Thyroid gland (tissue), 4 donors: ENCODE measurements at regions not wholly inside any gene's neighbourhood (a gene's known extent, or its start where the extent isn't known, plus 50 kb on each side); places are given as distances from the start of the nearest gene placed in this dataset.

Experiments
- DNase-seq, 2 donors: peaks; one replicate each; pipeline ENCODE4 v3.0.0-alpha.2; 2019
- H3K27ac ChIP-seq, 3 donors: fragments of 200-600 bp; sonication (generic); 1 replicate in 2 of 3; 2 replicates in 1 of 3; pipeline ENCODE4 v1.5.1; 2016 to 2019; ENCODE audit warnings: mild to moderate bottlenecking in 1 of 3, moderate library complexity in 1 of 3
- H3K27me3 ChIP-seq: fragments of 200-600 bp; sonication (generic); one replicate; pipeline ENCODE4 v1.5.1; 2019
- H3K36me3 ChIP-seq, 2 donors: fragments of 200-600 bp; sonication (generic); one replicate each; pipeline ENCODE4 v1.5.1; 2016 to 2019
- H3K4me1 ChIP-seq, 2 donors: fragments of 200-600 bp; sonication (generic); one replicate each; pipeline ENCODE4 v1.5.1; 2017 to 2019
- H3K4me3 ChIP-seq, 3 donors: fragments of 200-600 bp; sonication (generic); replicated peaks in 1 of 3; 1 replicate in 2 of 3; 2 replicates in 1 of 3; pipeline ENCODE4 v1.5.1; 2016; ENCODE audit warnings: mild to moderate bottlenecking in 1 of 3
- H3K9me3 ChIP-seq: fragments of 200-600 bp; sonication (generic); one replicate; pipeline ENCODE4 v1.5.1; 2017
- CTCF ChIP-seq, 6 experiments: fragments of 200-600 bp in 3 of 6; fragments of 450-650 bp in 3 of 6; sonication (generic) in 3 of 6; IDR thresholded peaks; one replicate each; pipeline ENCODE4 v1.5.1; 2016 to 2019; ENCODE audit warnings: antibody characterized with exemption in 6 of 6, mild to moderate bottlenecking in 2 of 6, inconsistent platforms in 1 of 6, moderate library complexity in 1 of 6
- POLR2A ChIP-seq, 2 donors: fragments of 450-650 bp; IDR thresholded peaks; one replicate each; pipeline ENCODE4 v1.6.1; 2017; ENCODE audit warnings: antibody characterized with exemption in 2 of 2, mild to moderate bottlenecking in 2 of 2, moderate library complexity in 1 of 2
- WGBS, 2 donors: methylation state at CpG; one replicate each; pipeline ENCODE4 v1.1.5; 2017; 5-methylcytosine and 5-hydroxymethylcytosine counted together
- intact Hi-C: fragments of 100-400 bp; cut with DNase I; formaldehyde crosslinking; loops from one replicate; pipeline ENCODE4 v1.15.1; 2023

DNA sequence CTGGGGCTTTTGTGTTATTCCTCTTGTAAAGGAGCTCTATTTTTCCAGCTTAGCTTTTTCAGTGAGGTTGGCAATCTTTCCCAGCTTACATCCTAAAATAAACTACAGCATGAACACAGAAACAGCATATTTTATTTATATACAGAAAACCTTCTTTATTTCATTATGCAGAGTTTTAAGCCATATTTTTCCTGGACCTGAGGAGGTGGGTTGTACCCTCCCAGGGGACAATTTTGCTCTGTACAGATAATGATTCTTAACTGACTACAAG, 341.2 kb upstream of the TYRP1 start:
- no peak for DNase-seq
- no peak for TF ChIP-seq POLR2A (IDR thresholded peaks at IDR 0.05)
- TF ChIP-seq CTCF (IDR thresholded peaks at IDR 0.05), result no peak
- Histone ChIP-seq H3K27ac (peak overlapping the region in 1 of 3 donors; percentile 66), H3K27me3 (no peaks in the 10 kb centered on the region), H3K9me3 (no peaks in the 10 kb centered on the region), H3K4me3 (no peak overlapping the region), H3K4me1 (peaks cover 26 to 27% of the 10 kb centered on the region in 2 donors), H3K36me3 (no peaks in the 10 kb centered on the region)
- intact Hi-C loops, result no loop called here

DNA sequence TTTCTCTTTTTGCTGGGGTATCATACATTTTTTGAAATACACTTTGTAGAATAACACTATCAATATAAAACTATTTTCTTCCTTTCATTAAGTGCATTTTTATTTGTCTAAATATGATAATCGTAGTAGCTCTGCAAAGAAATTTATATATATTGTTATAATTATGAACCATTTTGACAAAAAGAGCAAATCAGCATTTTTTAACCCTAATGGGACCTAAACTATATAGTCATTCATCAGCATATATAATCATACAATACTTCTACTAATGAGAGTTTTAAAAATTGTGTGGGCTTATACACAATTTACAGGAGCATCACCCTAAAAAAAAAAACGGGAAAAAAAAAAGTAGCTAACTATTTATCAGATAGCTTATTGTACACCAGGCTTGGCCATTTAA, 329.7 kb upstream of the TYRP1 start:
- WGBS, 2 donors, result 34 to 47% methylated on average over 2 of the region's 2 CpGs
- intact Hi-C loops, result no loop called here

DNA sequence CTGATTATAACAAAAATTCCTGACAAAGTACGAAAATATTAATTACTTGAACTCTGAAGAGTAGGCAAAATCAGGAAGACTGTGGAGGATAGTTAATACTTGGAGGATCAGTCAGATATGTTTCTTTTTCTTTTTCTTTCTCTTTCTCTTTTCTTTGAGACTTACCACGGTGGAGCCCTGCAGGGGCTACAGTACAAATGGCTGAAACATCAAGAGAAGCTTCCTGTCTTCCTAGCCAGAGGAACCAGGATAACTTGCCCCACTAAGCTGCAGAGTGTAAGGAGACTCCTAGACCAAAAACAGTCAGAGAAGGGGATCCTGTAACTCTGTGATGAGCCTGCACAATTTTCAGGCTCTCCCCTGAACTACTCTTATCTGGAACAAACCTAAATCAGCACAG, 324.6 kb upstream of the TYRP1 start:
- intact Hi-C loops, result no loop called here
- DNase-seq, result no peak
- TF ChIP-seq POLR2A (IDR thresholded peaks at IDR 0.05) (no peak), CTCF (IDR thresholded peaks at IDR 0.05) (no peak)
- Histone ChIP-seq H3K27me3 (no peaks in the 10 kb centered on the region), H3K27ac (no peak overlapping the region), H3K36me3 (no peaks in the 10 kb centered on the region), H3K4me1 (no peaks in the 10 kb centered on the region), H3K4me3 (no peak overlapping the region), H3K9me3 (no peaks in the 10 kb centered on the region)
- 52 to 78% methylated on average over 2 of the region's 2 CpGs for WGBS, 2 donors

More for the DNA sequence above, 329.7 kb upstream of the TYRP1 start:
- Histone ChIP-seq H3K27ac (no peak overlapping the region), H3K4me3 (no peak overlapping the region), H3K36me3 (no peaks in the 10 kb centered on the region), H3K9me3 (no peaks in the 10 kb centered on the region), H3K4me1 (no peaks in the 10 kb centered on the region), H3K27me3 (no peaks in the 10 kb centered on the region)
- TF ChIP-seq CTCF (IDR thresholded peaks at IDR 0.05), result no peak
- TF ChIP-seq POLR2A (IDR thresholded peaks at IDR 0.05), result no peak
- no peak for DNase-seq

GRCh38 chr9:12391839-12392509, 301.2 kb upstream of the TYRP1 start:
- H3K27me3 ChIP-seq, result no peaks in the 10 kb centered on the region
- no peaks in the 10 kb centered on the region for H3K4me1 ChIP-seq
- H3K27ac ChIP-seq, result no peak overlapping the region
- no peak for DNase-seq
- intact Hi-C loops, result no loop called here
- no peaks in the 10 kb centered on the region for H3K36me3 ChIP-seq
- TF ChIP-seq CTCF (IDR thresholded peaks at IDR 0.05) (no peak), POLR2A (IDR thresholded peaks at IDR 0.05) (no peak)
- no peak overlapping the region for H3K4me3 ChIP-seq
- no peaks in the 10 kb centered on the region for H3K9me3 ChIP-seq
- WGBS, 2 donors, result 26 to 52% methylated on average over 2 of the region's 2 CpGs

- H3K9me3 ChIP-seq, result no peaks in the 10 kb centered on the region
- no peak overlapping the region for H3K27ac ChIP-seq
- intact Hi-C loops, result no loop called here
- H3K27me3 ChIP-seq, result no peaks in the 10 kb centered on the region
- TF ChIP-seq POLR2A (IDR thresholded peaks at IDR 0.05), result no peak
- TF ChIP-seq CTCF (IDR thresholded peaks at IDR 0.05), result no peak
- no peak for DNase-seq
- H3K4me3 ChIP-seq, result no peak overlapping the region
- no peaks in the 10 kb centered on the region for H3K36me3 ChIP-seq
- WGBS, 2 donors, result 79 to 93% methylated on average over 1 of the region's 1 CpG
- no peaks in the 10 kb centered on the region for H3K4me1 ChIP-seq
These were observed 299.1 kb upstream of the TYRP1 start for GRCh38 chr9:12394105-12394504.
